HG02885 (cell line): ENCODE measurements at regions not wholly inside any gene's neighbourhood (a gene's known extent, or its start where the extent isn't known, plus 50 kb on each side); places are given as distances from the start of the nearest gene placed in this dataset.
A peak's percentile ranks its signal among the peaks of the same experiment; 100 is the strongest.

Experiments used
- ATAC-seq: cut with Tn5 transposase; IDR thresholded peaks from one replicate; pipeline ENCODE4 v1.9.1; 2021; ENCODE audit warnings: mild to moderate bottlenecking; ENCODE audit not compliant: unreplicated experiment, poor library complexity

DNA sequence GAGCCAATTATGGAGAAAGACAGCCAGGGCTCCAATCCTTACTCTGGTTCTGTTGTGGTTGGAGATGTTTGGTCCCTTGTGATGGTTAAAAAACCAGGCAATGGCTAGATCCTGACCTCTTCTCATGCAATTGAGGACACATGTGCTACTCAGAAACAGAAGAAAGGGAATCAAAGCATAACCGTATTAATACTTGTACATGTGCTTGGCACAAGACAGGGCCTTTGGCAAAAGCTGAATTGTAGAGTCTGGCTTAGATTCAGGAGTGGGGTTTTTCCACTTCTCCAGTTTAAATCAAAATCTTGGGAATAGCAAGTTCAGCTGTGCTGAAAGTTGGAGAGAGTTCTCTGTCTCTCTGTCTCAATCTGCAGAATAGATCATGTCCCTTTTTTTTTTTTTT lies 80.1 kb upstream of the E2F8 start:
- ATAC-seq = no peak

DNA sequence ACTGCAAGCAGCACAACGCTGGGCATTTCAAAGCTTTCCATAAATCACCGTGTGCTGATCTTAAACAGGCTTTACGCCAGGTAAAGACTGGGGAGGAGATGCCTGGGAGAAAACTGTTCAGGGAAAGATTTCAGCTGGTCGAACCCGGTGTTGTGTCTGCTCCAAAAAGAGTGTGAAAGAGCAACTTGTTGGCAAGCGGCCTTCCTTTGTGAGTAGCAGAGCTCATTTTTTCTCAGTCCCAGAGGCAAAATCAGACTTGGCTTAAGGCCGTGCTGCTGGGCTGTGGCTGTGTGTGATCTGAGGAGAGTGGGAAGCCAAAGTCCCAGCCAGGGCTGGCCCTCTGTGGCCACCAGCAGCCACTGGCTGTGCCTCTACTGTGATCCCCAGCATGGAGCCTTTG lies 75.7 kb upstream of the E2F8 start:
- no peak for ATAC-seq

DNA sequence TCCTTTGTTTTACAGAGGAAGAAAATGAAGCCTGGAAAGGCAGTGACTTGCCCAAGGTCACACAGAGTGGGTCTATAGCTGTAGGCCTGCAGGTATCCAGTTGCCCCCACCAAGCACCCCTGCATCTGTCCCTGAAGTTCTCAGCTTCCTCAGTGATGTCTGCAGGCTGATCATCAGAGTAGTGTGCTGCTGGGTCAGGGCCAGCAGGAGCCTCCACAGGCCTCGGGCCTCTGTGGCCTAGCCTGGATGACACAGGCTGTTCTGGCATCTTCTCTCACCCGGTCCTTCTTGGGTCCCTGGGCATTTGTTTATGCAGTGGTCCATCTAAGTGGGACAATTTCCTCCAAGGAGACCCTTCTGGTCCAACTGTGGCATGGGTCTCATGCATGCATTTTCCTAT lies 74.8 kb upstream of the E2F8 start:
- no peak for ATAC-seq

DNA sequence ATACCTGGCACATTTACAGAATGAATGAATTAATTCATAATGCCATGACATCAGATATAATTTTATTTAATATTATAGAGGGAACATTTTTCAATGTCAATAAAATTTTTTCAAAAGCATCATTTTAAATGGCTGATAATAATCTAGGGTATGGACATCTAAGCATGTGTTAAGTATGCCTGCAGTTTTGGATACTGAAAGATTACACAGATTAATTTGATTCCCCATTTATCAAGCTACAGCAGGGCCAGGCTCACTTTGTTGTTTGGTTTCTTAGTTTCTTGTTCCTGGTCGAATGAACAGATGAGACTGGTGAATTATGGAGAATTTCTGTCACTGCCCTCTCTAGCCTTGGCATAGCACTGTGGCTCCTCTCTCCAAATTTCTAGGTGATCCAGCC lies 72.4 kb upstream of the E2F8 start:
- ATAC-seq = no peak

DNA sequence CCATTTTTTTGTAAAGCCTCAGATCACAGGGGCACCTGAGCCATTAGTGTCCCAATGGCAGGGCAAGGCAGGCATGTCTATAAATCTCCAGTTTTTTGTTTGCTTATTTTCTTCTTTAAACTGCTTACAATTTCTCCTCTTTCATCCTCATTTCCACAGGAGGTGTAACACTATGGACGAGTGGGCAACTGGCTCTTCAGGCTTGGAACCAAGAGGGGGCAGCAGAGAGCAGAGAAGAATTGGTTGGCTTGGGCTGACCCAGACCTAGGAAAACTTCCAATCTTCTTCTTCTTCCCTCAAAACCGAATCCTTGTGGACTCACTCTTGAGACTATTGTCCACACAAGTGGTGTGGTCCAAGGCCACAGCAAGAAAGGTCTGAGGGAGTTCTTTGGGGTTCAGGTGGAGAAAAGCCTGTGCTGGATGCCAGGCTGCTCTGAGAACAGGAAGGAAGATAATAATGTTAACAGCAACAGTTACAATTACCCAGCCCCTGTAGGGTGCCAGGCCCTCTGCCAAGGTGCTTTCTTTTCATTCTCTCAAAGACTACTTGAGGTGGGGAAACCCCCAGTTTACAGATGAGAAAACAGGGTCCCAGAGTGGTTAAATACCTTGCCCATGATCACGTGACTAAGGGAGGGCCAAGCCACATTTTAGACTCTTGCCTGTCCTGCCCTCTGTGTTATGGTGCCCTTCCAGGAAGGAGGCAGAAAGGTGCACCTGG lies 70.7 kb upstream of the E2F8 start:
- ATAC-seq = peak; percentile 82

DNA sequence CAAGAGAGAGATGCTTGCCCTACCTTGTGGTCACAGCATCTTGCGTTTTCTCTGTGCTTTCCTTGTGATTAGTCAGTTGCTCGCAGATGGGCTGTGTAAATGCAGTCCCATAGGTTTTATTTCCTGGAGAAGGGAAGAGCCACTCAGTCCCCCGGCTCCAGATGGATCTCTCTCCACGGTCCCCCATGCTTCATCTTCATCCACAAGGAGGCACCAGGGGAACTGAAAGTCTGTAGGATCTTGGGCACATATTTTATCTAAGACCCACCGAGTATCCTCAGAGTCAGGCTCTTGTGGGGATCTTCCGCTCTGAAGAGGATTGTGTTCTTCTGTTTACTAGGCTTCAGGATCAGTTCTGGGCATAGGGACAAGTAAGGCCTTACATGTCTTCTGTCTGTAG lies 66.8 kb upstream of the E2F8 start:
- ATAC-seq = no peak

DNA sequence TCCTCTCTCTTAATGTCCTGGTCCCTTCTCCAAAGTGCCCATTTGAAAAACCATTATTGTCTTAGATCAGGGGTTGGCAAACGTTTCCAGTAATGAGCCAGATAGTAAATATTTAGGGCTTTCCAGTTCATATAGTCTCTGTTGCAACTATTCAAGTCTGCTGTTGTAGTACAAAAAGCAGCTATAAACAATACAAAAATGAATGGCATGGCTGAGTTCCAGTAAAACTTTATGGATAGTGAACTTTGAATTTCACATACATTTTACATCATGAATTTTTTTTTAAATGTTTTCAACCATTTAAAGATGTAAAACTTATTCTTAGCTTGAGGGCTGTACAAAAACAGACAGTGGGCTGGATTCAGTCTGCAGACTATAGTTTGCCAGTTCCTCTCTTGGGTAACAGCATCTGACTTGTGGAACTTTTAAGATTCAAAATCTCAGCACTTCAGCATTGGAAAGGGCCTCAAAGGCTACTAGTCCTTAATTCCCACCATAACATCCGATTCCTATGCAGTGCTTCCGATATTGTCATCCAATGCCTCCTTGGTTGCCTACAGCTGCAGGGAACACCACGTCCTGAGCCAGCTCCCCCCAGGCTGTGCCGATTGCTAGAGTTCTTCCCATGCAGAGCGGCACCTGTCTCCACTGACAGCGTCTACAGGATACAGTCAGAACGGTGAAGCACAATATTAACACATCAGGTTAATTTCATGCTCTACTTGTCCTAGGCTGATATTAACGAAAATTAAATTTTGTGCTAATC lies 65.6 kb upstream of the E2F8 start:
- no peak for ATAC-seq

DNA sequence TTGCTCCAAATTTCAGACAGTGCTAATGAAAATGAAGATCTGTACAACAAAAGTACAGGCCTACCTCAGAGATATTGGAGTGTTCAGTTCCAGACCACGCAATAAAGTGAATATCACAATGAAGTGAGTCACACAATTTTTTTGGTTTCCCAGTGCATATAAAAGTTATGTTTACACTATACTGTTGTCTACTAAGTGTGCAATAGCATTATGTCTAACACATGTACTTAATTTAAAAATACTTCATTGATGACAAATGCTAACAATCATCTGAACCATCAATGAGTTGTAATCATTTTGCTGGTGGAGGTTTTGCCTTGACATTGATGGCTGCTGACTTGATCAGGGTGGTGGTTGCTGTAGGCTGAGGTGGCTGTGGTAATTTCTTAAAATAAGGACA lies 60.6 kb upstream of the E2F8 start:
- no peak for ATAC-seq

DNA sequence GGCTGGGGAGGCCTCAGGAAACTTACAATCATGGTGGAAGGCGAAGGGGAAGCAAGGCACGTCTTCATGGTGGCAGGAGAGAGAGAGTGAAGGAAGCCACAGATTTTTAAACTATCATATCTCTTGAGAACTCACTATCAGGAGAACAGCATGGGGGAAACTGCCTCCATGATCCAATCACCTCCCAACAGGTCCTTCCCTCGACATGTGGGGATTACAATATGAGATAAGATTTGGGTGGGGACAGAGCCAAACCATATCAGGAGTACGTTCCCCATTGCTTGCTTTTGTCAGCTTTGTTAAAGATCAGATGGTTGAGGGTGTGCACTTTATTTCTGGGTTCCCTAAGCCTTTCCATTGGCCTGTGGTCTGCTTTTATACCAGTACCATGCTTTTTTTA lies 53.7 kb upstream of the E2F8 start:
- ATAC-seq = no peak

DNA sequence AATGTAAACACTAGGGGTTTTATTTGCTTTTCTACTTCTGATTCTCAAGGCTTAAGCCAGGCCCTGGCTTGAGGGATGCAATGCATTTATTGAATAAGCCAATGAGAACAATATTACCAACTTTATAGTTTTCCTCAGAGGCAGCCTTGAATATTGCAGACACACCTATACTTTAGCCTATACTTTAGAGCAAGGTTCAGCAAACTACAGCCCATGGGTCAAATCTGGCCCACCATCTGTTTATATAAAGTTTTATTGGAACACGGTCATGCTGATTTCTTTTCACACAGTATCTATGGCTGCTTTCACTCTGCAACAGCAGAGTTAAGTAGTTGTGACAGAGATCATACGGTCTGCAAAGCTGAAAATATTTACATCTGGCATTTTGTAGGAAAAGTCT lies 50.3 kb upstream of the E2F8 start:
- no peak for ATAC-seq
